ENCODE measurements at regions not wholly inside any gene's neighbourhood (a gene's known extent, or its start where the extent isn't known, plus 50 kb on each side); places are given as distances from the start of the nearest gene placed in this dataset.
"Not testable (repeated sequence)": the region's sequence is repeated elsewhere in the genome, so short reads cannot be mapped to it uniquely, and the experiment has no call there.

DNA sequence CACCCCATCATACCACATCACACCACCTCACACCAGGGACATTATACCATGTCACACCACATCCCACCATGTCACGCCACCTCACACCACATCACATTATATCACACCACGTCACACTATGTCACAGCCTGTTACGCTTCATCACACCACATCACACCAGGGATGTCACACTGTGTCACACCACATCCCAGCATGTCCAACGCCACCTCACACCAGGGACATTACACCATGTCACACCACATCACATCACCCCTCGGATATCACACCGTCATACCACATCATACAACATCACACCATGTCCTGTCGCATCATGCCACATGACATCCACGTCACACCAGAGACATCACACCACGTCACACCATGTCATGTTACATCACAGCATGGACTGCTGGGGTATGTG lies 235.5 kb downstream of the TMEM121 start:
- intact Hi-C loops (cut with DNase I), result no loop called here
- TF ChIP-seq, protein P1, sequence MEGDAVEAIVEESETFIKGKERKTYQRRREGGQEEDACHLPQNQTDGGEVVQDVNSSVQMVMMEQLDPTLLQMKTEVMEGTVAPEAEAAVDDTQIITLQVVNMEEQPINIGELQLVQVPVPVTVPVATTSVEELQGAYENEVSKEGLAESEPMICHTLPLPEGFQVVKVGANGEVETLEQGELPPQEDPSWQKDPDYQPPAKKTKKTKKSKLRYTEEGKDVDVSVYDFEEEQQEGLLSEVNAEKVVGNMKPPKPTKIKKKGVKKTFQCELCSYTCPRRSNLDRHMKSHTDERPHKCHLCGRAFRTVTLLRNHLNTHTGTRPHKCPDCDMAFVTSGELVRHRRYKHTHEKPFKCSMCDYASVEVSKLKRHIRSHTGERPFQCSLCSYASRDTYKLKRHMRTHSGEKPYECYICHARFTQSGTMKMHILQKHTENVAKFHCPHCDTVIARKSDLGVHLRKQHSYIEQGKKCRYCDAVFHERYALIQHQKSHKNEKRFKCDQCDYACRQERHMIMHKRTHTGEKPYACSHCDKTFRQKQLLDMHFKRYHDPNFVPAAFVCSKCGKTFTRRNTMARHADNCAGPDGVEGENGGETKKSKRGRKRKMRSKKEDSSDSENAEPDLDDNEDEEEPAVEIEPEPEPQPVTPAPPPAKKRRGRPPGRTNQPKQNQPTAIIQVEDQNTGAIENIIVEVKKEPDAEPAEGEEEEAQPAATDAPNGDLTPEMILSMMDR (IDR thresholded peaks at IDR 0.05), result no peak
- TF ChIP-seq POLR2A (IDR thresholded peaks at IDR 0.05), result no peak

GRCh38 chr14:105762262-105762661 lies 235.9 kb downstream of the TMEM121 start:
- H3K27ac ChIP-seq; DNase-seq; H3K4me1 ChIP-seq; intact Hi-C loops (cut with DNase I); H3K9me3 ChIP-seq; H3K4me3 ChIP-seq (replicated peaks in 1 of 3); H3K27me3 ChIP-seq; H3K36me3 ChIP-seq: not testable (repeated sequence)
- WGBS, 2 donors, result 67% methylated on average over 3 of the region's 11 CpGs; no CpG with 5 or more reads in 1 of the 2 donors

More for the DNA sequence above, 235.5 kb downstream of the TMEM121 start:
- no peaks in the 10 kb centered on the region for H3K9me3 ChIP-seq
- H3K4me3 ChIP-seq (replicated peaks in 1 of 3), result no peak overlapping the region
- H3K27me3 ChIP-seq, result no peaks in the 10 kb centered on the region
- no peak overlapping the region for H3K27ac ChIP-seq
- no peaks in the 10 kb centered on the region for H3K36me3 ChIP-seq
- WGBS, 2 donors, result 78 to 85% methylated on average over 9 of the region's 9 CpGs
- no peak for DNase-seq
- no peaks in the 10 kb centered on the region for H3K4me1 ChIP-seq

DNA sequence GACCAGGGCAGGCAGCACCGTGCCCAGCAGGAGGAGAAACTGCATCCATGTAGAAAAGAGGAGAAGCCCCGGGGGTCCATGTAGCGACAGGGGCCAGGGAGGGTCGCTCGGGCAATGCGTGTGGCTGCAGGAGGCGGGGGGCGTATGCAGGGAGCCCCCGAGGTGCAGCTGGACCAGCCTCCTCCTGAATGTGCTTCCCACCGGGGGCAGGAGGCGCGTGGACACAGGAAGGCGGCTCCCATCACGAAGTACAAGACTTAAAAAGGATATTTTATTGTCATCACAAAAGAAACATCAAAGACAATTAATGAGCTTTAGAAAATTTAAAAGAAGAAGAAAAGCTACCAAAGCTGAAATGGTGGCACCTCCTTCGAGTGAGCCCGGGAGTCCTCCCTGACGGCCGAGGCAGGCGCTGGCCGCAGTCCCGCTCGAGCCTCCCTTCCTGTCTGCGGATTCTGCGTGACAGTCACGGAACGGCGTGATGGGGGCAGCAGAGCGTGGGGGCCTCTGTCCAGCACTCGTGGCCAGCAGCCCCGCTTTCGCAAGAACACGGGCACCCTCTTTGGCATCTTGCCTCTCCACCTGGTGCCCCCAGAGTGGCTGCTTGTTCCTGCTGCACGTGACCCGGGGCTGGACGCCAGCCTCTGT lies 238.0 kb downstream of the TMEM121 start:
- H3K27me3 ChIP-seq; H3K9me3 ChIP-seq; intact Hi-C loops (cut with DNase I); H3K27ac ChIP-seq; H3K4me1 ChIP-seq; DNase-seq; H3K4me3 ChIP-seq (replicated peaks in 1 of 3); H3K36me3 ChIP-seq: not testable (repeated sequence)
- WGBS, 2 donors, result 76 to 85% methylated on average over 25 to 27 of the region's 35 CpGs

GRCh38 chr14:105765072-105765825 lies 238.9 kb downstream of the TMEM121 start:
- H3K4me1 ChIP-seq, DNase-seq, H3K27ac ChIP-seq: not testable (repeated sequence)

GRCh38 chr14:105765893-105766614 lies 239.7 kb downstream of the TMEM121 start:
- WGBS, 2 donors, result 75 to 78% methylated on average over 7 to 8 of the region's 9 CpGs
- no peak for DNase-seq
- H3K27ac ChIP-seq, result no peak overlapping the region
- intact Hi-C loops (cut with DNase I), result no loop called here
- H3K27me3 ChIP-seq, result no peaks in the 10 kb centered on the region
- H3K9me3 ChIP-seq, result no peaks in the 10 kb centered on the region
- no peaks in the 10 kb centered on the region for H3K4me1 ChIP-seq
- H3K36me3 ChIP-seq, result no peaks in the 10 kb centered on the region
- H3K4me3 ChIP-seq (replicated peaks in 1 of 3), result no peak overlapping the region
- TF ChIP-seq POLR2A (IDR thresholded peaks at IDR 0.05), result no peak
- TF ChIP-seq, protein P1 (IDR thresholded peaks at IDR 0.05), result no peak

More at GRCh38 chr14:105765072-105765825, 238.9 kb downstream of the TMEM121 start:
- intact Hi-C loops (cut with DNase I); H3K36me3 ChIP-seq; H3K27me3 ChIP-seq; H3K4me3 ChIP-seq (replicated peaks in 1 of 3); H3K9me3 ChIP-seq: not testable (repeated sequence)
- WGBS, 2 donors, result 70 to 88% methylated on average over 6 to 7 of the region's 23 CpGs

GRCh38 chr14:105767315-105767714 lies 240.9 kb downstream of the TMEM121 start:
- no peaks in the 10 kb centered on the region for H3K4me1 ChIP-seq
- H3K4me3 ChIP-seq (replicated peaks in 1 of 3), result no peak overlapping the region
- intact Hi-C loops (cut with DNase I), result no loop called here
- no peaks in the 10 kb centered on the region for H3K36me3 ChIP-seq
- H3K27ac ChIP-seq, result no peak overlapping the region
- H3K27me3 ChIP-seq, result no peaks in the 10 kb centered on the region
- 81 to 82% methylated on average over 7 of the region's 7 CpGs for WGBS, 2 donors
- TF ChIP-seq POLR2A (IDR thresholded peaks at IDR 0.05), result no peak
- TF ChIP-seq, protein P1 (IDR thresholded peaks at IDR 0.05), result no peak
- DNase-seq, result no peak
- no peaks in the 10 kb centered on the region for H3K9me3 ChIP-seq

- DNase-seq; H3K27ac ChIP-seq; H3K27me3 ChIP-seq; intact Hi-C loops (cut with DNase I); H3K9me3 ChIP-seq; H3K4me1 ChIP-seq; H3K36me3 ChIP-seq; H3K4me3 ChIP-seq (replicated peaks in 1 of 3): not testable (repeated sequence)
- 90% methylated on average over 2 of the region's 17 CpGs; no CpG with 5 or more reads in 1 of the 2 donors for WGBS, 2 donors
Measured at GRCh38 chr14:105768039-105768438, 241.7 kb downstream of the TMEM121 start.

- H3K9me3 ChIP-seq; H3K4me1 ChIP-seq; intact Hi-C loops (cut with DNase I); DNase-seq; H3K4me3 ChIP-seq (replicated peaks in 1 of 3); H3K27me3 ChIP-seq; H3K36me3 ChIP-seq; H3K27ac ChIP-seq: not testable (repeated sequence)
- WGBS, 2 donors, result 91 to 93% methylated on average over 25 of the region's 35 CpGs
Measured at GRCh38 chr14:105769061-105769730, 242.8 kb downstream of the TMEM121 start.
